ENCODE measurements at regions not wholly inside any gene's neighbourhood (a gene's known extent, or its start where the extent isn't known, plus 50 kb on each side); places are given as distances from the start of the nearest gene placed in this dataset.

DNA sequence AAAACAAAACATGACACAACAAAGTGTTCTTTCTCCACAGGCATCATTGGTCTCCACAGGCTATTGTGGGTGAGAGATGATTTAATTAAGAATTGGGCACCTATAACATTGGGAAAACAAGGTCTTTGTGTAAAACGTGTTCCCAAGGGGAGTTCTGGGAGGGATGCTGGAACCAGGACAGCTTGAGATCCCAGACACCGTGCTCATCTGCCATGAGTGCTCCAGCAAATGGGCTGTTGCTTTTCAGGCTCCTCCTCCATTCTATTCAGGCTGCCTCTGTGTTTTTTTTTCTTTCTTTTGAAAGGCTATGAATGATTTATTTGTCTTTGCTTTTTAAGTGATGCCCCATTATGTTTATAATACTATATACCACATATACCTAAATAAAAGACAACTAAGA, 122.4 kb downstream of the DACT1 start:
- TF ChIP-seq, protein P1, sequence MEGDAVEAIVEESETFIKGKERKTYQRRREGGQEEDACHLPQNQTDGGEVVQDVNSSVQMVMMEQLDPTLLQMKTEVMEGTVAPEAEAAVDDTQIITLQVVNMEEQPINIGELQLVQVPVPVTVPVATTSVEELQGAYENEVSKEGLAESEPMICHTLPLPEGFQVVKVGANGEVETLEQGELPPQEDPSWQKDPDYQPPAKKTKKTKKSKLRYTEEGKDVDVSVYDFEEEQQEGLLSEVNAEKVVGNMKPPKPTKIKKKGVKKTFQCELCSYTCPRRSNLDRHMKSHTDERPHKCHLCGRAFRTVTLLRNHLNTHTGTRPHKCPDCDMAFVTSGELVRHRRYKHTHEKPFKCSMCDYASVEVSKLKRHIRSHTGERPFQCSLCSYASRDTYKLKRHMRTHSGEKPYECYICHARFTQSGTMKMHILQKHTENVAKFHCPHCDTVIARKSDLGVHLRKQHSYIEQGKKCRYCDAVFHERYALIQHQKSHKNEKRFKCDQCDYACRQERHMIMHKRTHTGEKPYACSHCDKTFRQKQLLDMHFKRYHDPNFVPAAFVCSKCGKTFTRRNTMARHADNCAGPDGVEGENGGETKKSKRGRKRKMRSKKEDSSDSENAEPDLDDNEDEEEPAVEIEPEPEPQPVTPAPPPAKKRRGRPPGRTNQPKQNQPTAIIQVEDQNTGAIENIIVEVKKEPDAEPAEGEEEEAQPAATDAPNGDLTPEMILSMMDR (IDR thresholded peaks at IDR 0.05; ENCODE audit: low read depth, low read length, missing control alignments) = no peak
- no peak for DNase-seq (ENCODE audit: extremely low read depth, low read depth)
- H3K4me3 ChIP-seq (replicated peaks; ENCODE audit: low read depth, low read length) = no peak overlapping the region

DNA sequence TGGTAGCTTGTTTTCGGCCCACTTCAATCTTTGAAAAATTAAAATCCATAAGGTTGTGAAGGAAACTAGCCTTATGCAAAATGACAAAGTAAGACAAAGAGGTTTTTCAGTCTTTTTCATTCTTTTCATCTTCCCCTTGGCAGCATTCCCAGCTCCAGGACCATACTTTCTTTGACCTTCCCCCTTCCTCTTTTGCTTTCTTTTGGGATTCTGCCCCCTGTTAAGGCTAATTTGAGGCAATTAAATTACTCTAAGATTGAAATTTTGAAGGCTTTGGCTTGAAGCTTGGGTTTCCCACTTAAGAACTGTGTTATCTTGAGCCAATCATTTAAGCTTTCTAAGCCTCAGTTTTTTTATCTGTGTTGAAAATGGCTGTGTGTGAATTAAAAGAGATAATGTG, 124.9 kb downstream of the DACT1 start:
- H3K4me3 ChIP-seq (replicated peaks; ENCODE audit: low read depth, low read length) = no peak overlapping the region
- TF ChIP-seq, protein P1 (IDR thresholded peaks at IDR 0.05; ENCODE audit: low read depth, low read length, missing control alignments) = no peak
- no peak for DNase-seq (ENCODE audit: extremely low read depth, low read depth)

DNA sequence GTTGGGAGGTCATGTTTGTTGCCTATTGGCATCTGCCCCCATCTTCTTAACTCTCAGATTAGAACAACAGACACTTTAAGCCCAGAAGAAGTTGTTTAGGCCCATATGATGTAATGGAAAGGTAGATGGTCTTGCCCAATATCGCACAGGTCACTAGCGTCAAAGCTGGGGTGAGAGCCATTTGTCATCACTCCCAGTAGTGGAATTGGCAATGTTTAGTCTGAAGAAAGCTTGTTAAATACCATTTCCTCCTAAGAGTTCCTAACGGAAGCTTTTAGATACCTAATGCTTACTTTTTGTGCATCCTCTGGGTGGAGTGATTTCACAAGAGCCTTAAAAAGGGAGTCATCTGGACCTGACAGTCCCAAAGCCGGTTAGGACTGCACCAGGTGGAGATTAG, 125.4 kb downstream of the DACT1 start:
- DNase-seq (ENCODE audit: extremely low read depth, low read depth) = no peak
- TF ChIP-seq, protein P1 (IDR thresholded peaks at IDR 0.05; ENCODE audit: low read depth, low read length, missing control alignments) = no peak
- no peak overlapping the region for H3K4me3 ChIP-seq (replicated peaks; ENCODE audit: low read depth, low read length)

DNA sequence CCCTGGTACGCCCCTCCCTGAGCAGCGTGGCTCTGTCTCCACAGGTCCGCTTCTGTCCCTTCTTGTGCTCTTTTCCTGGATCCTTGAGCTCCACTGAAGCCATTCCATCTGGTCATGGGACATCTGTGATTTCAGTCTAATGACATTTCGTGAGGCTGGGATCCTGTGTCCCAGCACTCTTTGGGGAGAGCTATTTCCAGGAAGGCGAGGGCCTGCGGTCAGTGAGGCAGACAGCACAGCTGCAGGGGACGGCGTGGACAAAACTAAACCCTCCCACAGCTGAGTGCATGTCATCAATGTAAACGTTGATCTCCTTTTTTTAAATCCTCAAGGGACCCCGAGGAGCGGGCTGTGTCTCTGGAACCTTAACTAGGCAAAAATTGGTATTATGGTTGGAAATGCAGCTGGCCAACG, 127.7 kb downstream of the DACT1 start:
- TF ChIP-seq, protein P1 (IDR thresholded peaks at IDR 0.05; ENCODE audit: low read depth, low read length, missing control alignments) = no peak
- no peak for DNase-seq (ENCODE audit: extremely low read depth, low read depth)
- no peak overlapping the region for H3K4me3 ChIP-seq (replicated peaks; ENCODE audit: low read depth, low read length)

DNA sequence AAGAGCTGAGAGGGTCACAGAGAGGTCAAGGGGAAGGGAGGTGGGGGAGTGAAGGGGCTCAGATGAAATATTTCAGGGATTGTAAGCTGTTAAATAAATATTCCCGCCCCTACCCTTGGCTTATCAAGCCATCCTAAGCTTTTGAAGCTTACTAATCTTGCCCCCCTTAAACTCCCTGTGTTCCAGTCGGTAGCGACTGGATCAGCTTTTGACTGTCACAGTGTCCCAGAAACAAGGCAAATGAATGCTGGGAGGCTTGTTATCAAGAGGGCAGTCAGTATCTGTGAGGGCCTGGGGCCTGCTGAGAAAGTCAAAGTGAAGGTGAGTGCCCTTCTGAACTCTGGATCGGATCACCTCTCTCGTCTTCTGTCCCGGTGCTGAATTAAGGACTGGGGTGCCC, 128.1 kb downstream of the DACT1 start:
- no peak for DNase-seq (ENCODE audit: extremely low read depth, low read depth)
- no peak overlapping the region for H3K4me3 ChIP-seq (replicated peaks; ENCODE audit: low read depth, low read length)
- TF ChIP-seq, protein P1 (IDR thresholded peaks at IDR 0.05; ENCODE audit: low read depth, low read length, missing control alignments) = no peak

DNA sequence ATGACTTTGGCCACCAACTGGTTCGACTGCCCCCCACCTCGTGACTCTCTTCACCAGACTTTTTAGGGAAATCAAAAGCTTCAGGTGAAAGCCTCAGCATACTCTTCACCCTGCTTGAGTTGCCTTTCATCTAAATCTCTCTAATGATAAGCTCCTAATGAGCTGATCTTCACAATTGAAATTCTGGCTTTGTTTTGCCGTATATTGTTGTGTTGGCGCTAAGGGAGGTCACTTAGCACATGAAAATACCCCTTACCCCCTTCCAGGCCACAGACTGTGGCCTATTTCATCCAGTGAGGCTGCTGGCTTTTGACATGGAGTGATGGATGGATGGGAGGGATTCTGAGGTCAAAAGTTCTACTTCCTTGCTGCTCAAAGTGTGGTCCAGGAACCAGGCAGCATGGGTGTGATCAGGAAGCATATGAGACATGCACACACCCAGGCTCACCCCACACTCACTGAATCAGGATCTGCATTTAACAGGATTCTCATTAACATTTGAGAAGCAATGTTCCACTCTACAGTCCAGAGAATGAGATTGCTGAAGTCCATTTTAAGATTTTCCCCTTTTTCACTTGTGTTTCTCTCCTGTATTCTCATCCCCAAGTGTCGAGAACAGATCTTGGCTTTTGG, 131.4 kb downstream of the DACT1 start:
- H3K4me3 ChIP-seq (replicated peaks; ENCODE audit: low read depth, low read length) = no peak overlapping the region
- TF ChIP-seq, protein P1 (IDR thresholded peaks at IDR 0.05; ENCODE audit: low read depth, low read length, missing control alignments) = no peak
- no peak for DNase-seq (ENCODE audit: extremely low read depth, low read depth)

DNA sequence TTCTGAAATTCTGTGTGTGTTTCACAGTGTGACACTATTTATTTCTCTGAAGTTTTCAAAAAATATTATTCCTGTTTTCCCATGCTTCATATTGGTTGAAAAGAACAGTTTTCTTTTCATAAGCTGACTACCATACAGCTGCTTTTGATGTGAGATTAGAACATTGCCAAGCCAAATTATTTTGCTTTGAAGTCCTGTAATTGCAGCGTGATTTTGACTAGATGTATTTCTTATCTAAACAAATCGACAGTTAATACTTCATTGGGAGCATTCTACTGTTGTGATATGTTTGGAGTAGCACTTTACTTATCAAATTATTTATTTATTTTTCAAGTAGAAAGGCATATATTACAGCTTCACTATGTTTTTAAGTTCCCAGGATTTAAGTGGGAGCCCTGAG, 132.0 kb downstream of the DACT1 start:
- no peak for DNase-seq (ENCODE audit: extremely low read depth, low read depth)
- TF ChIP-seq, protein P1 (IDR thresholded peaks at IDR 0.05; ENCODE audit: low read depth, low read length, missing control alignments) = no peak
- H3K4me3 ChIP-seq (replicated peaks; ENCODE audit: low read depth, low read length) = no peak overlapping the region
